ENCODE measurements at regions not wholly inside any gene's neighbourhood (a gene's known extent, or its start where the extent isn't known, plus 50 kb on each side); places are given as distances from the start of the nearest gene placed in this dataset.

- TF ChIP-seq TEAD4 (CRISPR knock-in tag; IDR thresholded peaks at IDR 0.05) (no peak), MYBL2 (CRISPR knock-in tag; IDR thresholded peaks at IDR 0.05) (no peak), MXD4 (CRISPR knock-in tag; IDR thresholded peaks at IDR 0.05; ENCODE audit: borderline replicate concordance) (no peak), ATF6 (CRISPR knock-in tag; IDR thresholded peaks at IDR 0.05) (no peak), ZNF138 (CRISPR knock-in tag; conservative IDR thresholded peaks at IDR 0.05) (no peak), ATF3 (CRISPR knock-in tag; conservative IDR thresholded peaks at IDR 0.05) (no peak), NR2C2 (CRISPR knock-in tag; IDR thresholded peaks at IDR 0.05) (no peak)
- TF ChIP-seq, protein P1, sequence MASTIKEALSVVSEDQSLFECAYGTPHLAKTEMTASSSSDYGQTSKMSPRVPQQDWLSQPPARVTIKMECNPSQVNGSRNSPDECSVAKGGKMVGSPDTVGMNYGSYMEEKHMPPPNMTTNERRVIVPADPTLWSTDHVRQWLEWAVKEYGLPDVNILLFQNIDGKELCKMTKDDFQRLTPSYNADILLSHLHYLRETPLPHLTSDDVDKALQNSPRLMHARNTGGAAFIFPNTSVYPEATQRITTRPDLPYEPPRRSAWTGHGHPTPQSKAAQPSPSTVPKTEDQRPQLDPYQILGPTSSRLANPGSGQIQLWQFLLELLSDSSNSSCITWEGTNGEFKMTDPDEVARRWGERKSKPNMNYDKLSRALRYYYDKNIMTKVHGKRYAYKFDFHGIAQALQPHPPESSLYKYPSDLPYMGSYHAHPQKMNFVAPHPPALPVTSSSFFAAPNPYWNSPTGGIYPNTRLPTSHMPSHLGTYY (CRISPR knock-in tag; IDR thresholded peaks at IDR 0.05), result no peak
- TF ChIP-seq, protein P2, sequence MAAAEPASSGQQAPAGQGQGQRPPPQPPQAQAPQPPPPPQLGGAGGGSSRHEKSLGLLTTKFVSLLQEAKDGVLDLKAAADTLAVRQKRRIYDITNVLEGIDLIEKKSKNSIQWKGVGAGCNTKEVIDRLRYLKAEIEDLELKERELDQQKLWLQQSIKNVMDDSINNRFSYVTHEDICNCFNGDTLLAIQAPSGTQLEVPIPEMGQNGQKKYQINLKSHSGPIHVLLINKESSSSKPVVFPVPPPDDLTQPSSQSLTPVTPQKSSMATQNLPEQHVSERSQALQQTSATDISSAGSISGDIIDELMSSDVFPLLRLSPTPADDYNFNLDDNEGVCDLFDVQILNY (CRISPR knock-in tag; IDR thresholded peaks at IDR 0.05), result no peak
- TF ChIP-seq, protein P3, sequence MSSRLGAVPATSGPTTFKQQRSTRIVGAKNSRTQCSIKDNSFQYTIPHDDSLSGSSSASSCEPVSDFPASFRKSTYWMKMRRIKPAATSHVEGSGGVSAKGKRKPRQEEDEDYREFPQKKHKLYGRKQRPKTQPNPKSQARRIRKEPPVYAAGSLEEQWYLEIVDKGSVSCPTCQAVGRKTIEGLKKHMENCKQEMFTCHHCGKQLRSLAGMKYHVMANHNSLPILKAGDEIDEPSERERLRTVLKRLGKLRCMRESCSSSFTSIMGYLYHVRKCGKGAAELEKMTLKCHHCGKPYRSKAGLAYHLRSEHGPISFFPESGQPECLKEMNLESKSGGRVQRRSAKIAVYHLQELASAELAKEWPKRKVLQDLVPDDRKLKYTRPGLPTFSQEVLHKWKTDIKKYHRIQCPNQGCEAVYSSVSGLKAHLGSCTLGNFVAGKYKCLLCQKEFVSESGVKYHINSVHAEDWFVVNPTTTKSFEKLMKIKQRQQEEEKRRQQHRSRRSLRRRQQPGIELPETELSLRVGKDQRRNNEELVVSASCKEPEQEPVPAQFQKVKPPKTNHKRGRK (CRISPR knock-in tag; IDR thresholded peaks at IDR 0.05; ENCODE audit: borderline replicate concordance), result no peak
- TF ChIP-seq, protein P4, sequence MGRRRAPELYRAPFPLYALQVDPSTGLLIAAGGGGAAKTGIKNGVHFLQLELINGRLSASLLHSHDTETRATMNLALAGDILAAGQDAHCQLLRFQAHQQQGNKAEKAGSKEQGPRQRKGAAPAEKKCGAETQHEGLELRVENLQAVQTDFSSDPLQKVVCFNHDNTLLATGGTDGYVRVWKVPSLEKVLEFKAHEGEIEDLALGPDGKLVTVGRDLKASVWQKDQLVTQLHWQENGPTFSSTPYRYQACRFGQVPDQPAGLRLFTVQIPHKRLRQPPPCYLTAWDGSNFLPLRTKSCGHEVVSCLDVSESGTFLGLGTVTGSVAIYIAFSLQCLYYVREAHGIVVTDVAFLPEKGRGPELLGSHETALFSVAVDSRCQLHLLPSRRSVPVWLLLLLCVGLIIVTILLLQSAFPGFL (CRISPR knock-in tag; IDR thresholded peaks at IDR 0.05; ENCODE audit: borderline replicate concordance), result no peak
These were observed 376.2 kb downstream of the ZNF521 start (continued) for GRCh38 chr18:24975496-24976372.

DNA sequence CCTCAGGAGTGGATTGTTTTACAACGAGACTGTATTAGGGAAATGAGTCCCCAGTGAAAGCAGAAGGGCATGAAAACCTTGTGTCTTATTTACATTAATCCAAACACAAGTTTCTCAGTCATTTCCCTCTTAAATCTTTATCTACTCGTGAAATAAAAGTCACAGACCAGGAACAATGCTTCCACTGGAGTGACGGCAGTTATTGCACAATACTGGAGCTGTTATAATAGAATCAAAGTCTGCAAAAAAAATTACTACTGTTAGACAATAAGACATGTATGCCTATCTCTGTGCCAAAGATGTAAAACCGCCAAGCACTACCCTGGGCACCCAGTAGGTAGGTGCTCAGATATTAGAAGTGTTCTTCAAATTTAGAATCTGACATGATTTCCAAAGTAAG lies 375.5 kb downstream of the ZNF521 start:
- ATAC-seq, result no peak
- H3K27me3 Mint-ChIP-seq (ENCODE audit: low read depth), result peaks cover 13% of the 10 kb centered on the region
- CTCF ChIA-PET, result interaction anchor here (0.9 kb wide), 1 partner anchor 11 kb away, joined by 3 read pairs; no protein-coding TSS in a partner anchor
- TF ChIP-seq GABPB1 (CRISPR knock-in tag; IDR thresholded peaks at IDR 0.05) (no peak), KAT7 (CRISPR knock-in tag; IDR thresholded peaks at IDR 0.05; ENCODE audit: borderline replicate concordance) (no peak), FOXK1 (CRISPR knock-in tag; IDR thresholded peaks at IDR 0.05) (no peak), SMAD4 (CRISPR knock-in tag; IDR thresholded peaks at IDR 0.05) (no peak), ATF6 (CRISPR knock-in tag; IDR thresholded peaks at IDR 0.05) (no peak), NR3C1 (CRISPR knock-in tag; conservative IDR thresholded peaks at IDR 0.05; ENCODE audit: low read depth) (no peak), ZMAT4 (CRISPR knock-in tag; IDR thresholded peaks at IDR 0.05) (no peak), MYBL2 (CRISPR knock-in tag; IDR thresholded peaks at IDR 0.05) (no peak), TP53 (CRISPR knock-in tag; IDR thresholded peaks at IDR 0.05) (no peak)
- TF ChIP-seq, protein P5, sequence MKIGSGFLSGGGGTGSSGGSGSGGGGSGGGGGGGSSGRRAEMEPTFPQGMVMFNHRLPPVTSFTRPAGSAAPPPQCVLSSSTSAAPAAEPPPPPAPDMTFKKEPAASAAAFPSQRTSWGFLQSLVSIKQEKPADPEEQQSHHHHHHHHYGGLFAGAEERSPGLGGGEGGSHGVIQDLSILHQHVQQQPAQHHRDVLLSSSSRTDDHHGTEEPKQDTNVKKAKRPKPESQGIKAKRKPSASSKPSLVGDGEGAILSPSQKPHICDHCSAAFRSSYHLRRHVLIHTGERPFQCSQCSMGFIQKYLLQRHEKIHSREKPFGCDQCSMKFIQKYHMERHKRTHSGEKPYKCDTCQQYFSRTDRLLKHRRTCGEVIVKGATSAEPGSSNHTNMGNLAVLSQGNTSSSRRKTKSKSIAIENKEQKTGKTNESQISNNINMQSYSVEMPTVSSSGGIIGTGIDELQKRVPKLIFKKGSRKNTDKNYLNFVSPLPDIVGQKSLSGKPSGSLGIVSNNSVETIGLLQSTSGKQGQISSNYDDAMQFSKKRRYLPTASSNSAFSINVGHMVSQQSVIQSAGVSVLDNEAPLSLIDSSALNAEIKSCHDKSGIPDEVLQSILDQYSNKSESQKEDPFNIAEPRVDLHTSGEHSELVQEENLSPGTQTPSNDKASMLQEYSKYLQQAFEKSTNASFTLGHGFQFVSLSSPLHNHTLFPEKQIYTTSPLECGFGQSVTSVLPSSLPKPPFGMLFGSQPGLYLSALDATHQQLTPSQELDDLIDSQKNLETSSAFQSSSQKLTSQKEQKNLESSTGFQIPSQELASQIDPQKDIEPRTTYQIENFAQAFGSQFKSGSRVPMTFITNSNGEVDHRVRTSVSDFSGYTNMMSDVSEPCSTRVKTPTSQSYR (CRISPR knock-in tag; IDR thresholded peaks at IDR 0.05), result no peak
- TF ChIP-seq, protein P6, sequence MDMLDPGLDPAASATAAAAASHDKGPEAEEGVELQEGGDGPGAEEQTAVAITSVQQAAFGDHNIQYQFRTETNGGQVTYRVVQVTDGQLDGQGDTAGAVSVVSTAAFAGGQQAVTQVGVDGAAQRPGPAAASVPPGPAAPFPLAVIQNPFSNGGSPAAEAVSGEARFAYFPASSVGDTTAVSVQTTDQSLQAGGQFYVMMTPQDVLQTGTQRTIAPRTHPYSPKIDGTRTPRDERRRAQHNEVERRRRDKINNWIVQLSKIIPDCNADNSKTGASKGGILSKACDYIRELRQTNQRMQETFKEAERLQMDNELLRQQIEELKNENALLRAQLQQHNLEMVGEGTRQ (CRISPR knock-in tag; IDR thresholded peaks at IDR 0.05), result no peak

More for the DNA sequence above, 375.5 kb downstream of the ZNF521 start:
- H3K27ac Mint-ChIP-seq, result no peak overlapping the region
- H3K4me1 Mint-ChIP-seq, result peaks cover 24% of the 10 kb centered on the region
- H3K4me3 Mint-ChIP-seq, result no peak overlapping the region
- POLR2A ChIA-PET, result no interaction called here
- no peak for DNase-seq (ENCODE audit: low spot score)
- no peaks in the 10 kb centered on the region for H3K36me3 Mint-ChIP-seq
- no peaks in the 10 kb centered on the region for H3K9me3 Mint-ChIP-seq

Data from WTC11 (cell line).